A673 (cell line): ENCODE measurements at regions not wholly inside any gene's neighbourhood (a gene's known extent, or its start where the extent isn't known, plus 50 kb on each side); places are given as distances from the start of the nearest gene placed in this dataset.

ENCODE experiments used
- EZH2 ChIP-seq: fragments of 200-600 bp; sonication (generic); IDR thresholded peaks from 2 replicates; pipeline ENCODE4 v1.6.1; 2017; ENCODE audit warnings: borderline replicate concordance, low read depth, mild to moderate bottlenecking, mixed read lengths, antibody characterized with exemption, low read length; ENCODE audit not compliant: poor library complexity, severe bottlenecking
- TF ChIP-seq, protein P1 (sequence below): fragments of 300-800, 200-600 bp; sonication (generic); conservative IDR thresholded peaks from 2 replicates; pipeline ENCODE4 v1.5.1; 2017; ENCODE audit warnings: low read depth, mild to moderate bottlenecking, antibody characterized with exemption, low read length, moderate library complexity, mixed read lengths

DNA sequence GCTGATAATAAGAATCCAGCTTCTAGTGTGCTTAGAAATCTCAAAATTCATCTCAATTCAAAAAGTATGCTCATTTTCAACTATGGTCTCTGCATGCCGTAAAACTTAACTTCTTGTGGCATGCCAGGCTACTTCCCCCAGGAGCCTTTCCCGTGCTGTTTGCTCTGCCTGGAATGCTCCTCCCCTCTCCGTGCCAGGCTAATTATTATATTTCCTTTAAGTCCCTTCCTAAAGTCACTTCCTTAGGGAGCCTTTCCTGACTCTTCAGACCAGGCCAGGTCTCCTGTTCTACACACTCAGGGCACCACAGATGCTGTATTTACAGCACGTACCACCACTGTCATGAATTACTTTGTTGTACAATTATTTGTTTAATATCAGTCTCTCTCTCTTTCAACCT is 67.1 kb upstream of the PPP2R5A start:
- TF ChIP-seq, protein P1, sequence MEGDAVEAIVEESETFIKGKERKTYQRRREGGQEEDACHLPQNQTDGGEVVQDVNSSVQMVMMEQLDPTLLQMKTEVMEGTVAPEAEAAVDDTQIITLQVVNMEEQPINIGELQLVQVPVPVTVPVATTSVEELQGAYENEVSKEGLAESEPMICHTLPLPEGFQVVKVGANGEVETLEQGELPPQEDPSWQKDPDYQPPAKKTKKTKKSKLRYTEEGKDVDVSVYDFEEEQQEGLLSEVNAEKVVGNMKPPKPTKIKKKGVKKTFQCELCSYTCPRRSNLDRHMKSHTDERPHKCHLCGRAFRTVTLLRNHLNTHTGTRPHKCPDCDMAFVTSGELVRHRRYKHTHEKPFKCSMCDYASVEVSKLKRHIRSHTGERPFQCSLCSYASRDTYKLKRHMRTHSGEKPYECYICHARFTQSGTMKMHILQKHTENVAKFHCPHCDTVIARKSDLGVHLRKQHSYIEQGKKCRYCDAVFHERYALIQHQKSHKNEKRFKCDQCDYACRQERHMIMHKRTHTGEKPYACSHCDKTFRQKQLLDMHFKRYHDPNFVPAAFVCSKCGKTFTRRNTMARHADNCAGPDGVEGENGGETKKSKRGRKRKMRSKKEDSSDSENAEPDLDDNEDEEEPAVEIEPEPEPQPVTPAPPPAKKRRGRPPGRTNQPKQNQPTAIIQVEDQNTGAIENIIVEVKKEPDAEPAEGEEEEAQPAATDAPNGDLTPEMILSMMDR, result no peak
- TF ChIP-seq EZH2, result no peak
